ENCODE measurements at regions not wholly inside any gene's neighbourhood (a gene's known extent, or its start where the extent isn't known, plus 50 kb on each side); places are given as distances from the start of the nearest gene placed in this dataset.
A peak's percentile ranks its signal among the peaks of the same experiment; 100 is the strongest.

GRCh38 chr11:119501777-119502405 is 78.9 kb upstream of the THY1 start:
- Mint-ChIP-seq H3K4me1 (ENCODE audit: low read depth) (no peaks in the 10 kb centered on the region), H3K27me3 (peaks cover 40% of the 10 kb centered on the region), H3K9me3 (no peaks in the 10 kb centered on the region)

GRCh38 chr11:119497717-119498116 is 74.7 kb upstream of the THY1 start:
- no peak overlapping the region for H3K4me3 Mint-ChIP-seq
- H3K4me1 Mint-ChIP-seq (ENCODE audit: low read depth) = no peaks in the 10 kb centered on the region
- H3K9me3 Mint-ChIP-seq = no peaks in the 10 kb centered on the region
- no peak for DNase-seq
- no peak overlapping the region for H3K27ac Mint-ChIP-seq
- H3K27me3 Mint-ChIP-seq = peaks cover 37% of the 10 kb centered on the region
- no peaks in the 10 kb centered on the region for H3K36me3 Mint-ChIP-seq (ENCODE audit: low read depth)

More at GRCh38 chr11:119501777-119502405, 78.9 kb upstream of the THY1 start:
- Mint-ChIP-seq H3K27ac (no peak overlapping the region), H3K36me3 (ENCODE audit: low read depth) (no peaks in the 10 kb centered on the region), H3K4me3 (no peak overlapping the region)
- DNase-seq = no peak

- Mint-ChIP-seq H3K4me3 (no peak overlapping the region), H3K27ac (no peak overlapping the region), H3K36me3 (ENCODE audit: low read depth) (no peaks in the 10 kb centered on the region), H3K27me3 (peaks cover 33% of the 10 kb centered on the region), H3K9me3 (no peaks in the 10 kb centered on the region), H3K4me1 (ENCODE audit: low read depth) (no peaks in the 10 kb centered on the region)
- no peak for DNase-seq
These were observed 74.0 kb upstream of the THY1 start for GRCh38 chr11:119496997-119497396.

GRCh38 chr11:119496469-119496868 is 73.5 kb upstream of the THY1 start:
- Mint-ChIP-seq H3K4me3 (no peak overlapping the region), H3K27me3 (peaks cover 29% of the 10 kb centered on the region), H3K36me3 (ENCODE audit: low read depth) (no peaks in the 10 kb centered on the region), H3K27ac (no peak overlapping the region), H3K9me3 (no peaks in the 10 kb centered on the region), H3K4me1 (ENCODE audit: low read depth) (no peaks in the 10 kb centered on the region)
- no peak for DNase-seq

GRCh38 chr11:119493712-119494111 is 70.7 kb upstream of the THY1 start:
- DNase-seq = no peak
- H3K27me3 Mint-ChIP-seq = peaks cover 21% of the 10 kb centered on the region
- H3K36me3 Mint-ChIP-seq (ENCODE audit: low read depth) = no peaks in the 10 kb centered on the region
- no peak overlapping the region for H3K27ac Mint-ChIP-seq
- H3K4me3 Mint-ChIP-seq = no peak overlapping the region
- no peaks in the 10 kb centered on the region for H3K4me1 Mint-ChIP-seq (ENCODE audit: low read depth)
- H3K9me3 Mint-ChIP-seq = no peaks in the 10 kb centered on the region

GRCh38 chr11:119491753-119492510 is 69.0 kb upstream of the THY1 start:
- Mint-ChIP-seq H3K27ac (no peak overlapping the region), H3K4me3 (no peak overlapping the region), H3K36me3 (ENCODE audit: low read depth) (no peaks in the 10 kb centered on the region), H3K9me3 (no peaks in the 10 kb centered on the region), H3K4me1 (ENCODE audit: low read depth) (no peaks in the 10 kb centered on the region), H3K27me3 (peaks cover 19% of the 10 kb centered on the region)
- DNase-seq = no peak

- Mint-ChIP-seq H3K36me3 (ENCODE audit: low read depth) (no peaks in the 10 kb centered on the region), H3K27ac (no peak overlapping the region), H3K27me3 (peaks cover 17% of the 10 kb centered on the region), H3K4me1 (ENCODE audit: low read depth) (no peaks in the 10 kb centered on the region), H3K4me3 (no peak overlapping the region), H3K9me3 (no peaks in the 10 kb centered on the region)
- no peak for DNase-seq
These were observed 67.5 kb upstream of the THY1 start for GRCh38 chr11:119490253-119491006.

GRCh38 chr11:119489087-119489486 is 66.1 kb upstream of the THY1 start:
- H3K27ac Mint-ChIP-seq = no peak overlapping the region
- no peaks in the 10 kb centered on the region for H3K4me1 Mint-ChIP-seq (ENCODE audit: low read depth)
- H3K9me3 Mint-ChIP-seq = no peaks in the 10 kb centered on the region
- no peaks in the 10 kb centered on the region for H3K36me3 Mint-ChIP-seq (ENCODE audit: low read depth)
- H3K4me3 Mint-ChIP-seq = no peak overlapping the region
- H3K27me3 Mint-ChIP-seq = peaks cover 15% of the 10 kb centered on the region
- peak; percentile 2 for DNase-seq

- no peaks in the 10 kb centered on the region for H3K9me3 Mint-ChIP-seq
- DNase-seq = peak; percentile 18
- no peaks in the 10 kb centered on the region for H3K36me3 Mint-ChIP-seq (ENCODE audit: low read depth)
- no peak overlapping the region for H3K4me3 Mint-ChIP-seq
- H3K27ac Mint-ChIP-seq = no peak overlapping the region
- no peaks in the 10 kb centered on the region for H3K4me1 Mint-ChIP-seq (ENCODE audit: low read depth)
- H3K27me3 Mint-ChIP-seq = peaks cover 15% of the 10 kb centered on the region
These were observed 65.5 kb upstream of the THY1 start for GRCh38 chr11:119488256-119488995.

- Mint-ChIP-seq H3K36me3 (ENCODE audit: low read depth) (no peaks in the 10 kb centered on the region), H3K27ac (no peak overlapping the region), H3K4me3 (no peak overlapping the region), H3K4me1 (ENCODE audit: low read depth) (no peaks in the 10 kb centered on the region), H3K27me3 (peaks cover 21% of the 10 kb centered on the region), H3K9me3 (no peaks in the 10 kb centered on the region)
- peak; percentile 8 for DNase-seq
These were observed 63.8 kb upstream of the THY1 start for GRCh38 chr11:119486691-119487259.

- Mint-ChIP-seq H3K27me3 (peaks cover 27% of the 10 kb centered on the region), H3K4me3 (no peak overlapping the region), H3K4me1 (ENCODE audit: low read depth) (no peaks in the 10 kb centered on the region), H3K27ac (no peak overlapping the region), H3K9me3 (no peaks in the 10 kb centered on the region), H3K36me3 (ENCODE audit: low read depth) (no peaks in the 10 kb centered on the region)
- no peak for DNase-seq
These were observed 63.0 kb upstream of the THY1 start for GRCh38 chr11:119486016-119486415.

GRCh38 chr11:119484741-119485605 is 62.0 kb upstream of the THY1 start:
- peaks cover 28% of the 10 kb centered on the region for H3K27me3 Mint-ChIP-seq
- H3K4me1 Mint-ChIP-seq (ENCODE audit: low read depth) = no peaks in the 10 kb centered on the region
- peak; percentile 26 for DNase-seq
- H3K4me3 Mint-ChIP-seq = no peak overlapping the region
- H3K36me3 Mint-ChIP-seq (ENCODE audit: low read depth) = no peaks in the 10 kb centered on the region
- no peak overlapping the region for H3K27ac Mint-ChIP-seq
- no peaks in the 10 kb centered on the region for H3K9me3 Mint-ChIP-seq

- Mint-ChIP-seq H3K36me3 (ENCODE audit: low read depth) (no peaks in the 10 kb centered on the region), H3K9me3 (no peaks in the 10 kb centered on the region), H3K27me3 (peaks cover 26% of the 10 kb centered on the region), H3K4me1 (ENCODE audit: low read depth) (no peaks in the 10 kb centered on the region), H3K4me3 (no peak overlapping the region), H3K27ac (no peak overlapping the region)
- no peak for DNase-seq
These were observed 61.0 kb upstream of the THY1 start for GRCh38 chr11:119483881-119484371.

Data from activated T-cell treated with anti-CD3 and anti-CD28 coated beads, Interleukin-2, amount 50 U/mL, for 24 hours (primary cell).